Upper lobe of right lung (tissue), 1 donor: ENCODE measurements at regions not wholly inside any gene's neighbourhood (a gene's known extent, or its start where the extent isn't known, plus 50 kb on each side); places are given as distances from the start of the nearest gene placed in this dataset.

ENCODE experiments used
- ATAC-seq: fragments of 200-7000 bp; cut with Tn5 transposase; one replicate; pipeline ENCODE4 v1.9.1; 2020; ENCODE audit warnings: mild to moderate bottlenecking, moderate library complexity
- DNase-seq: peaks from one replicate; pipeline ENCODE4 v3.0.0-alpha.2; 2020
- H3K27ac ChIP-seq: fragments of 200-600 bp; one replicate; pipeline ENCODE4 v1.8.0; 2022
- H3K27me3 ChIP-seq: fragments of 200-600 bp; one replicate; pipeline ENCODE4 v1.8.0; 2022; ENCODE audit warnings: mild to moderate bottlenecking
- H3K36me3 ChIP-seq: fragments of 200-600 bp; one replicate; pipeline ENCODE4 v1.8.0; 2022
- H3K4me1 ChIP-seq: fragments of 200-600 bp; one replicate; pipeline ENCODE4 v1.8.0; 2022
- H3K4me3 ChIP-seq: fragments of 200-600 bp; one replicate; pipeline ENCODE4 v1.8.0; 2022; ENCODE audit warnings: mild to moderate bottlenecking
- H3K9me3 ChIP-seq: fragments of 200-600 bp; one replicate; pipeline ENCODE4 v1.8.0; 2022
- intact Hi-C: fragments of 100-400 bp; cut with DNase I; formaldehyde crosslinking; loops from one replicate; pipeline ENCODE4 v1.11.0; 2022
- TF ChIP-seq, protein P1 (sequence below): fragments of 200-600 bp; IDR thresholded peaks from one replicate; pipeline ENCODE4 v1.8.0; 2022; ENCODE audit warnings: antibody characterized with exemption
- donor health status: DM: no; HTN: yes; CAD: no; lungs with severe emphysema.

DNA sequence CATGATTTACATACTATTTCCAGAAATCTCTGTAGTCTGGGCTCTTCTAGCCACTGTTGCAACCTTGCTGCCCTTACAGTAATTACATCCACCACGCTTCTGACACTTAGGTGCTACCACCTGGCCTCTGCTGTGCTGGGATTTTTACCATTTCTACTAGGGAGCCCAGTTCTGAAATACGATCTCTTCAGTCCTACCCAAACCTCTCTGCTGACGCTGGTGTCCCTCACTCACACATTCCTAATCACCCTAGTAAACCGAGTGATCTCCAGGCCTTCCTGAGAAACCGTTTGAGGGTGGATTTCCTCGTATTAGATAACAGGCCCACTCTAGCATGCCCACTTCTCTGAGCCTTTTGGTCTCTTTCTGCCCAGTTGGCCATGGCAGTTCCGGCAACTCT, 588.9 kb upstream of the CADM1 start:
- no peaks in the 10 kb centered on the region for H3K36me3 ChIP-seq
- TF ChIP-seq, protein P1, sequence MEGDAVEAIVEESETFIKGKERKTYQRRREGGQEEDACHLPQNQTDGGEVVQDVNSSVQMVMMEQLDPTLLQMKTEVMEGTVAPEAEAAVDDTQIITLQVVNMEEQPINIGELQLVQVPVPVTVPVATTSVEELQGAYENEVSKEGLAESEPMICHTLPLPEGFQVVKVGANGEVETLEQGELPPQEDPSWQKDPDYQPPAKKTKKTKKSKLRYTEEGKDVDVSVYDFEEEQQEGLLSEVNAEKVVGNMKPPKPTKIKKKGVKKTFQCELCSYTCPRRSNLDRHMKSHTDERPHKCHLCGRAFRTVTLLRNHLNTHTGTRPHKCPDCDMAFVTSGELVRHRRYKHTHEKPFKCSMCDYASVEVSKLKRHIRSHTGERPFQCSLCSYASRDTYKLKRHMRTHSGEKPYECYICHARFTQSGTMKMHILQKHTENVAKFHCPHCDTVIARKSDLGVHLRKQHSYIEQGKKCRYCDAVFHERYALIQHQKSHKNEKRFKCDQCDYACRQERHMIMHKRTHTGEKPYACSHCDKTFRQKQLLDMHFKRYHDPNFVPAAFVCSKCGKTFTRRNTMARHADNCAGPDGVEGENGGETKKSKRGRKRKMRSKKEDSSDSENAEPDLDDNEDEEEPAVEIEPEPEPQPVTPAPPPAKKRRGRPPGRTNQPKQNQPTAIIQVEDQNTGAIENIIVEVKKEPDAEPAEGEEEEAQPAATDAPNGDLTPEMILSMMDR: no peak
- intact Hi-C loops: no loop called here
- no peak for DNase-seq
- H3K4me3 ChIP-seq: no peak overlapping the region
- H3K4me1 ChIP-seq: no peaks in the 10 kb centered on the region
- no peak overlapping the region for H3K27ac ChIP-seq
- ATAC-seq: no peak
- no peaks in the 10 kb centered on the region for H3K27me3 ChIP-seq
- H3K9me3 ChIP-seq: no peaks in the 10 kb centered on the region

DNA sequence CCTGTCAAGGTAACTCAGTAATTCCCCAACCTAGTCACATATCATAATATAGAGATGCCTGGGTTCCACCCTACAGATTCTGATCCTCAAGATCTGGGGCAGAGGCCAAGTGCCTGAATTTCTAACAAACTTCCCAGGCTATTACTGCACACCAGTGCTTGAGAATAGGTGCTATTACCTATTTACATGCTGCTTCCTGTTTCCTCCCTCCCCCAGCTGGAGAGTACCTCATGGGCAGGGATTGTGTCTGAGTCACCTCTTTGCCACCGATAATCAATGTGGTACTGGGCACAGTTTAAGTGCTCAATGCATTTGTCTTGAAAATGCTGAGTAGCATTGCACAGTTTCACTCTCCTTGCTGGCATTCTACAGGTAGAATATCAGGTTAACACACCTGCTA, 582.2 kb upstream of the CADM1 start:
- Histone ChIP-seq H3K9me3 (no peaks in the 10 kb centered on the region), H3K27ac (no peak overlapping the region), H3K36me3 (no peaks in the 10 kb centered on the region), H3K4me1 (no peaks in the 10 kb centered on the region), H3K4me3 (no peak overlapping the region), H3K27me3 (no peaks in the 10 kb centered on the region)
- no peak for DNase-seq
- intact Hi-C loops: no loop called here
- TF ChIP-seq, protein P1: no peak
- ATAC-seq: peak; percentile 44

DNA sequence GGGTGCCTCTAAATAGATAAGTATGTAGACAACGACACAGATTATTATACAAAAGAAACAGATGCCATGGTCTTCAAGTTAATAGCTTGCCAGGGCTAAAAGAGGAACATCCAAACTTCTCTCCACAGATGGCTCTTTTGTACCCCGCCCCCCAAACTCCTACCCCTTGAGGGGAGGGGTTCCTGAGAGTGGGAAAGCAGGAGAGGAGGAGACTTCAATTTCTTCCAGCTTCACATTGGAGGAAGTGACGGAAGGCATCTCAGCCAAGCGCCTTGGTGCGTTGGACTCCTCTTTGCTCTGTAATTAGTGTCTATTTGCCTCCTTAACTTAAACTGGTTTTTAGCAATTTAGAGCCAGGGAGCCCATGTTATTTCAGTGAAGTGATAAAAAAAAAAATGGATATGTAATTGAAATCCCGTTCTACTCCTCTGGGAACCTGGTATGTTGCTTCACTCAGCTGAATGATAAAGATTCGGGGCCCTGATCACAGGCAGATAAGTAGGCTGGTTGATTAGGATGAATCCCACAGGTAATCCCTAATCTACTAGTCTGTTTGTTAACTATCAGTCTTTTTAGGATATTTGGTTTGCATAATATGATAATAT, 580.9 kb upstream of the CADM1 start:
- H3K4me3 ChIP-seq: no peak overlapping the region
- no peaks in the 10 kb centered on the region for H3K36me3 ChIP-seq
- H3K27ac ChIP-seq: no peak overlapping the region
- H3K9me3 ChIP-seq: no peaks in the 10 kb centered on the region
- TF ChIP-seq, protein P1: no peak
- DNase-seq: no peak
- intact Hi-C loops: no loop called here
- ATAC-seq: no peak
- no peaks in the 10 kb centered on the region for H3K27me3 ChIP-seq
- no peaks in the 10 kb centered on the region for H3K4me1 ChIP-seq

DNA sequence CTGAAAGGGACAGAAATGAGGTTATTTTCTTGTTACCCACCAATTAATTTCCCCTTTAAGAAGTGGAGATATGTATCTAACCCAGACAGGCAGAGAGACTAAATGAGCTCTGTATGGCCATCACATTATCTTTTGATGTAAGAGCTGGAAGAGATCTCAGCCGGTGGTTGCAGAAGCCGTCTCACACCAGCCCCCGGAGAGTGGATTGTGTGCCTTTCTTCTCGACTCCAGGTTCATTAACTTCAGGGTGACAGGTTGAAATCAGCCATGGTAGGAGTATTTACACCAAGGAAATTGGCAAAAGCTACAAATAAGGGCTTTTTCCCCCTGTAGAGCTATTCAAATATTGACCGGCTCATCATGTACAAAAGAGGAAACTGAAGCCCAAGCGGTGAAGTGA, 580.3 kb upstream of the CADM1 start:
- intact Hi-C loops: no loop called here
- DNase-seq: no peak
- TF ChIP-seq, protein P1: no peak
- Histone ChIP-seq H3K9me3 (no peaks in the 10 kb centered on the region), H3K4me1 (no peaks in the 10 kb centered on the region), H3K27ac (no peak overlapping the region), H3K4me3 (no peak overlapping the region), H3K27me3 (no peaks in the 10 kb centered on the region), H3K36me3 (no peaks in the 10 kb centered on the region)
- ATAC-seq: no peak

DNA sequence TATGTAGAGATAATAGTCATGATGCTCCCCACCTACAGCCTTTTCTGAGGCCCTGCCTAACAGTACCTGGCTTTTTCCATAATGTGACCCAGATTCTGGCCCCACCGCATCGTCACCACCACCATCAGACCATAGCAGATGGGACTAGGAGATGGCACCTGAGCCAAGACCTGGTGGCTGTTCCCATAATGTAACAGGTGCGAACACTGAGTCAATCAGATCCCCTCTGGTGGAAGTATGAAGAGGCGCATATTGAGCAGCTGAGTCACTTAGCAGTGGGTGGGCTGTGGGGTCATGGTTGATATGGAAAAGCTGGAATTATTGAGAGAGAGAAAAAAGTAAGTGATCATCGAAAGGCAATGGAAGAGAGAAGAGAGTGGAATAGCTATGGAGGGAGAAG, 578.0 kb upstream of the CADM1 start:
- TF ChIP-seq, protein P1: no peak
- H3K27ac ChIP-seq: no peak overlapping the region
- intact Hi-C loops: no loop called here
- no peaks in the 10 kb centered on the region for H3K4me1 ChIP-seq
- DNase-seq (no peak), ATAC-seq (no peak)
- H3K36me3 ChIP-seq: no peaks in the 10 kb centered on the region
- H3K27me3 ChIP-seq: no peaks in the 10 kb centered on the region
- no peaks in the 10 kb centered on the region for H3K9me3 ChIP-seq
- no peak overlapping the region for H3K4me3 ChIP-seq

DNA sequence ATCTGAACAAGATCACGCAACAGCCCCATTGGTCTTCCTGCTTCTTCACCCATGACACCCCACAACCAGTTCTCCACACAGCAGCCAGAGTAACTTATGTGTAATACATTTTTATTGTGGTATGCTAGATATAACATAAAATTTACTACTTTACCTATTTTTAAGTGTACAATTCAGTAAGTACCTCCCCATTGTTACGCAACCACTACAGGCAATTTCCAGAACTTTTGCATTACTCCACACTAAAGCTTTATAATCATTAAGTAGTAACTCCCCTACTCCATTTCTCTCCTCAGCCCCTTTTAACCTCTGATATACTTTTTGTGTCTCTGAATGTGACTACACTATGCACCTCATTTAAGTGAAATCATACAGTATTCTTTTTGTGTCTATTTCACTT, 575.4 kb upstream of the CADM1 start:
- no peak overlapping the region for H3K27ac ChIP-seq
- DNase-seq (no peak), ATAC-seq (no peak)
- no peaks in the 10 kb centered on the region for H3K4me1 ChIP-seq
- no peaks in the 10 kb centered on the region for H3K9me3 ChIP-seq
- H3K27me3 ChIP-seq: no peaks in the 10 kb centered on the region
- intact Hi-C loops: no loop called here
- H3K4me3 ChIP-seq: no peak overlapping the region
- TF ChIP-seq, protein P1: no peak
- no peaks in the 10 kb centered on the region for H3K36me3 ChIP-seq
